ENCODE measurements at regions not wholly inside any gene's neighbourhood (a gene's known extent, or its start where the extent isn't known, plus 50 kb on each side); places are given as distances from the start of the nearest gene placed in this dataset.

DNA sequence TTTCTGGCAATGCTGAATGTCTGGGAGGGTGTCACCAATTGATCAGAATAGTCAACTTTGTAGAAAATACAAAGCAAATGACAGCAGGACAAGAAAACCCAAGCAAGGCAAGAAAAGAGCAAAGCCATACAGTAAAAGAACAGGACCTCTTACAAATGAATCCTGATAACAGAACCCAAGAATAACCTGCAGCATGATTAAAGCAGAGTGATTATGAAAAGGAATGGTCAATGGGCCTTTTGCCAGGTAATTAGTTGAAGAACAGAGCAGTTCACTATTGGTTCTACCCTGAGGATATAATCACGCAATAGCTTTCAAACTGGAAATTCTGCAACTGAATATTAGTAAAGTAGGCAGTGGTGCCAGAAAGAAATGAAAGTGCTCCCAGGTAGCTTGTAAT, 319.8 kb downstream of the FRK start:
- no peak for DNase-seq
- H3K27me3 Mint-ChIP-seq (ENCODE audit: insufficient read depth): no peaks in the 10 kb centered on the region
- no peaks in the 10 kb centered on the region for H3K36me3 Mint-ChIP-seq (ENCODE audit: low read depth)
- TF ChIP-seq, protein P1, sequence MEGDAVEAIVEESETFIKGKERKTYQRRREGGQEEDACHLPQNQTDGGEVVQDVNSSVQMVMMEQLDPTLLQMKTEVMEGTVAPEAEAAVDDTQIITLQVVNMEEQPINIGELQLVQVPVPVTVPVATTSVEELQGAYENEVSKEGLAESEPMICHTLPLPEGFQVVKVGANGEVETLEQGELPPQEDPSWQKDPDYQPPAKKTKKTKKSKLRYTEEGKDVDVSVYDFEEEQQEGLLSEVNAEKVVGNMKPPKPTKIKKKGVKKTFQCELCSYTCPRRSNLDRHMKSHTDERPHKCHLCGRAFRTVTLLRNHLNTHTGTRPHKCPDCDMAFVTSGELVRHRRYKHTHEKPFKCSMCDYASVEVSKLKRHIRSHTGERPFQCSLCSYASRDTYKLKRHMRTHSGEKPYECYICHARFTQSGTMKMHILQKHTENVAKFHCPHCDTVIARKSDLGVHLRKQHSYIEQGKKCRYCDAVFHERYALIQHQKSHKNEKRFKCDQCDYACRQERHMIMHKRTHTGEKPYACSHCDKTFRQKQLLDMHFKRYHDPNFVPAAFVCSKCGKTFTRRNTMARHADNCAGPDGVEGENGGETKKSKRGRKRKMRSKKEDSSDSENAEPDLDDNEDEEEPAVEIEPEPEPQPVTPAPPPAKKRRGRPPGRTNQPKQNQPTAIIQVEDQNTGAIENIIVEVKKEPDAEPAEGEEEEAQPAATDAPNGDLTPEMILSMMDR (IDR thresholded peaks at IDR 0.05): no peak
- H3K27ac Mint-ChIP-seq: no peak overlapping the region
- H3K4me1 Mint-ChIP-seq (ENCODE audit: low read depth): no peaks in the 10 kb centered on the region
- no peak overlapping the region for H3K4me3 Mint-ChIP-seq
- H3K9me3 Mint-ChIP-seq: peaks cover 45% of the 10 kb centered on the region

DNA sequence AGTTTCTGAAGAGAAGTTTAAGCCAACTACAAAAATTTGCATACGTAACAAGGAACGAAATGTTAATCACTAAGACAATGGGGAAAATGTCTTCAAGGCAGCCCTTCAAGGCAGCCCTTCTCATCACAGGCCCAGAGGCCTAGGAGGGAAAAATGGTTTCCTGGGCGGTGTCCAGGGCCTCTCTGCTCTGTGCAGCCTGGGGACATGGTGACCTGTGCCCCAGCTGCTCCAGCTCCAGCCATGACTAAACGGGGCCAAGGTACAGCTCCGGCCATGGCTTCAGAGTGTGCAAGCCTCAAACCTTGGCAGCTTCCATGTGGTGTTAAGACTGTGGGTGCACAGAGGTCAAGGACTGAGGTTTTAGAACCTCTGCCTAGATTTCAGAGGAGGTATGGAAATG, 325.1 kb downstream of the FRK start:
- peaks cover 42% of the 10 kb centered on the region for H3K9me3 Mint-ChIP-seq
- no peaks in the 10 kb centered on the region for H3K27me3 Mint-ChIP-seq (ENCODE audit: insufficient read depth)
- no peak overlapping the region for H3K27ac Mint-ChIP-seq
- TF ChIP-seq, protein P1 (IDR thresholded peaks at IDR 0.05): no peak
- H3K4me1 Mint-ChIP-seq (ENCODE audit: low read depth): no peaks in the 10 kb centered on the region
- no peak overlapping the region for H3K4me3 Mint-ChIP-seq
- no peak for DNase-seq
- H3K36me3 Mint-ChIP-seq (ENCODE audit: low read depth): no peaks in the 10 kb centered on the region

DNA sequence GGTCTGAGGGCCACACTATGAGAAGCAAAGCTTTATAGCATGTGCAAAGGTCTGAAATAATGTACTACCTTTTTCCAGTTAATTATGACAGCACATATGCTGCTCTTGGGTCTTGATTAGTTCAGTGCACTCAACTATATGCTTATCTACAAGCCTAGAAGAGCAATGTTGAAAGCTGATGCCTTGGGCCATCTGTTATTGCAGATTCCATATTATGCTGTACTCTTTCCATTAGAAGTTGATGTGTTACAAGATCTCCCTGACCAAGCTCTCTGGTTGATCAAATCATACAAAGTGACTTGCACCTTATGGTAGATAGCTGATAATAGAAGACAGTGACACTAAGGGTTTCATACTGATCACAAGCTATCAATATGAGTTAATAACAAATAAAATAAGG, 327.3 kb downstream of the FRK start:
- H3K27me3 Mint-ChIP-seq (ENCODE audit: insufficient read depth): no peaks in the 10 kb centered on the region
- no peak overlapping the region for H3K4me3 Mint-ChIP-seq
- no peaks in the 10 kb centered on the region for H3K4me1 Mint-ChIP-seq (ENCODE audit: low read depth)
- H3K27ac Mint-ChIP-seq: no peak overlapping the region
- H3K9me3 Mint-ChIP-seq: peaks cover 46% of the 10 kb centered on the region
- TF ChIP-seq, protein P1 (IDR thresholded peaks at IDR 0.05): no peak
- no peaks in the 10 kb centered on the region for H3K36me3 Mint-ChIP-seq (ENCODE audit: low read depth)
- no peak for DNase-seq

DNA sequence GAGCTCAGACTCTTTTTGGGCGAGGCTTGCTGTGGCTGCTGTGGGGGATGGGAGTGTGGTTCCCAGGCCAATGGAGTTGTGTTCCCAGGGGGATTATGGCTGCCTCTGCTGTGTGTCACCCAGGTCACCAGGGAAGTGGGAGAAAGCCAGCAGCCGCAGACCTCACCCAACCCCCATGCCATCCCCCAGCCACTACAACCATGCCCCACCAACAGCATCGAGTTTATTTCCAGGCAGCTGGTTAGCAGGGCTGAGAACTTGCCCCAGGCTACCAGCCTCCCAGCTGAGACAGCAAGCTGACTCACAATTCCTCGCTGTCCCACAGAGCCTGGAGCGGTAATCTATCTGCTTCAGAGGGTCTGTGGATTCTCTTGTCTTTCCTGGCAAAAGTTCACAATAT, 331.7 kb downstream of the FRK start:
- no peak overlapping the region for H3K4me3 Mint-ChIP-seq
- TF ChIP-seq, protein P1 (IDR thresholded peaks at IDR 0.05): no peak
- no peak for DNase-seq
- peaks cover 32% of the 10 kb centered on the region for H3K9me3 Mint-ChIP-seq
- no peak overlapping the region for H3K27ac Mint-ChIP-seq
- H3K4me1 Mint-ChIP-seq (ENCODE audit: low read depth): no peaks in the 10 kb centered on the region
- no peaks in the 10 kb centered on the region for H3K36me3 Mint-ChIP-seq (ENCODE audit: low read depth)
- no peaks in the 10 kb centered on the region for H3K27me3 Mint-ChIP-seq (ENCODE audit: insufficient read depth)

DNA sequence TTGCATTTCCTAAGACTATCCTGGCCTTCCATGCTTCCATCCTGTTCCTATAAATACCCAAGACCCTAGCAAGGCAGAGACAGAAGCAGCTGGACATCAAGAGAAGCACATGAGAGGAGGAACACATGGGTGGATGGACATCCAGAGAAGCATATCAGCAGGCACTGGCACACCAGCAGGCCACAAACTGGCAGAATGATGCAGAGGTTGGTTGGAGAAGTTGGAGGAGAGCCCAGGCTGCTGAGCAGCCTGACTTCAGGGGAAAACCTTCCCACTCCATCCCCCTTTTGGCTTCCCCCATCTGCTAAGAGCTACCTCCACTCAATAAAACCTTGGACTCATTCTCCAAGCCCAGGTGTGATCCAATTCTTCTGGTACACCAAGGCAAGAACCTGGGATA, 332.5 kb downstream of the FRK start:
- Mint-ChIP-seq H3K9me3 (peaks cover 39% of the 10 kb centered on the region), H3K27ac (no peak overlapping the region), H3K36me3 (ENCODE audit: low read depth) (no peaks in the 10 kb centered on the region), H3K27me3 (ENCODE audit: insufficient read depth) (no peaks in the 10 kb centered on the region), H3K4me1 (ENCODE audit: low read depth) (no peaks in the 10 kb centered on the region), H3K4me3 (no peak overlapping the region)
- TF ChIP-seq, protein P1 (IDR thresholded peaks at IDR 0.05): no peak
- no peak for DNase-seq

DNA sequence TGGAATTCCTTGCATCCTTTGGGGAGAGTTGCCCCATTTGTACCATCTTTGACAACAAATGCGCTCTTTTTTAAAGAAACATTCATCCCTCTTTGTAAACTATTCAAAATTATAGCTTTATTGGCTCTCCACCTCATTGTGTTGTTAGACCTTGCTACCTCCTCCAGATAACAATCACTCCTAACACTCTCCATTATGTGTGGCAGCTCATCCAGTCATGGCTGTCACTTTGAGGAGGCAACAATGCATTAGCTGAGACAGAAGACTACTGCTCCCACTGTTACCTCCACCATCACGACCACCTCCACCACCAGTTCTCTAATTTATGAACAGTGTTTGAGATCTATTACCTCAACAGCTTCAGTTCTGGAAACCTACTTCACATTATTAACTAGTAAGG, 339.1 kb downstream of the FRK start:
- Mint-ChIP-seq H3K9me3 (peaks cover 15% of the 10 kb centered on the region), H3K4me1 (ENCODE audit: low read depth) (no peaks in the 10 kb centered on the region), H3K27ac (no peak overlapping the region), H3K27me3 (ENCODE audit: insufficient read depth) (no peaks in the 10 kb centered on the region; the same call in 1 of the 2 replicates), H3K4me3 (no peak overlapping the region), H3K36me3 (ENCODE audit: low read depth) (no peaks in the 10 kb centered on the region)
- no peak for DNase-seq
- TF ChIP-seq, protein P1 (IDR thresholded peaks at IDR 0.05): no peak

Measured in HFFc6 (cell line).